ENCODE measurements at regions not wholly inside any gene's neighbourhood (a gene's known extent, or its start where the extent isn't known, plus 50 kb on each side); places are given as distances from the start of the nearest gene placed in this dataset.

GRCh38 chr10:90321132-90321816, 536.6 kb downstream of the HTR7 start:
- no peak for DNase-seq (ENCODE audit: low read depth in 2 of 2)

DNA sequence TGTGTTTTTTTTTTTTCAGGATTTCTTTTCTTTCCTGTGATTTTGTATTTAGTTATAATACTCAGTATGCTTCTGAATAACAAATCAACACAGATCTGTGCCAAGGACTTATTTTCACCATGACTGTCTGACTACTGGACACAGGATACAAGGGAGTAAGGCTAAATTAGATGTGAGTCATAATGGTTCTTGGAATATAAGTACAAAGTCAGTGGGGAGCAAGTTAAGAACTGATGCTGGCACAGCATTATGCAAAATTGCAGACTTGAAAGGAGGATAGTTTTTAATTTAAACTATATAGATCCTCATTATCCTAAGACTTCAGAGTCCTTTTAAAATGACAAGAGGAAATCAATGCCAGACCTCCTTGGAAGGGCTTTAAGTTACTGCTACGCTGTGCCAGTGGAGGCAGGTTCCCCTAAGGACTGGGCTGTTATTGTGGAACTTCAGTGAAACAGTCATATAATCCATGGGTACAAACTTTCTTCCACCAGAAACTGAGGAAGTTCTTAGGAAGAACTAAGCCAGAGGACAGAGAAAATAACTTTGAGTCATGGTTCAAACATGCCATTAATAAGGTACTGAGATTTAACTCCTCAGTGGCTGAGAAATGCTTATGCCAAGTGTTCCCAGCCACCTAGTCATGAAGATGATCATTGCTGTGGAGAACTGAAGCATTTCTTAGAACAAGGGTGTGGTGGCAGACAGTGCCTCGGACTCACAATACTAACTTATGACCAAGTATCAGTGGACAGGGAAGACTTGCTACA, 531.2 kb downstream of the HTR7 start:
- no peak for DNase-seq (ENCODE audit: low read depth in 2 of 2)

DNA sequence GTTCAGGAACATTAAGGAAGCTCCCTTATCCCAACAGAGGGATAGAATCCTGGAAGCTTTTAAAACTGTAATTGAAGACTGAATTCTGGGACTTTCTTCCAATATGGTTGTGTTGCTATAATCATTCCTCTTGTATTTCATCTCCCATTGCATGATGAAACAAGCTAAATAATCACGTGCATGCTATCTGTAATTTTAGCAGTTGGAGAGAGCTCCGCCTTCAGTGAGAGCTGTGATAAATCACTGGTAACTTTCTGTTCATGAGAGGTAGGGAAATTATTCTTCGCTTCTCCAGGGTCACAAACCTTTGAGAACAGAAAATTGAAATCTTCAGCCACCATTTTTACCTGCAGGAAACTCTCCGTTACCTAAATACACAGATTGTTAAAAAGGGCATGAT, 530.2 kb downstream of the HTR7 start:
- no peak for DNase-seq (ENCODE audit: low read depth in 2 of 2)

DNA sequence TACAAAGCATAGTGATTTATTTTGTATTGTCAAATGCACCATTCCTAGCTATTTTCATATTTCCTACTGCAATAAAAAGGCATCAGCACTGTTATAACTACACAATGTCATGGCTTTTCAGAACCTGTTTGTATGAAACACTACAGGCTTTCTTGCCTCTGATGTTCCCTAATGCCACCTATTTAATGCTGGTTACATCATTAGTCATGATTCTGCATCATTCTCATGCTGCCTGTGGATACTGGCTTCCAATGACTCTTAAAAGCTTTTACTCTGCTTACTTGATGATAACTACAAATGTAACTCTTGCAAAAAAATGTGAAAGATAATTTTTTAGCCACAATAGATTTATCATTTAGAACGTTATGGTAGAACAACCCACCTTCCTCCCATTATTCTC, 529.4 kb downstream of the HTR7 start:
- no peak for DNase-seq (ENCODE audit: low read depth in 2 of 2)

- no peak for DNase-seq (ENCODE audit: low read depth in 2 of 2)
Measured at GRCh38 chr10:90328896-90329295, 528.9 kb downstream of the HTR7 start.

DNA sequence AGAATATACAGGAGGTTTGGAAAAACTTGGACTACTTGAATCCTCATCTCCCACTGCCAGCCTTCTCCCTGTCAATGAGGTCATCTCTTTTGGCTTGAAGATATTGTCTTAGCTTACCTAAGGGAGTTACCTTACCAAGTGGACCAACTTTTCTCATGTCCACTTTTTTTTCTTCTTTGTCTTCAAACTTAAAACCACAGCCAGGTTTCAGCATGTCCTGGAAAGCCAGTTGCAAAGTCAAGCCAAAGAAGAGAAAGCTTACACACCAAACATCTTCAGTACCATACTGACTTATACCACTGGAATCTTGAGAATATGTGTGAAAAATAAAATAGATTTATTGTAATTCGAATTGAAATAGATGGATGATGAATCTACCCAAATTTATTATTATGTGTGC, 520.5 kb downstream of the HTR7 start:
- DNase-seq (ENCODE audit: low read depth in 2 of 2): no peak

GRCh38 chr10:90342480-90342879, 515.4 kb downstream of the HTR7 start:
- no peak for DNase-seq (ENCODE audit: low read depth in 2 of 2)

- DNase-seq (ENCODE audit: low read depth in 2 of 2): no peak
Measured at GRCh38 chr10:90344226-90344625, 513.6 kb downstream of the HTR7 start.

DNA sequence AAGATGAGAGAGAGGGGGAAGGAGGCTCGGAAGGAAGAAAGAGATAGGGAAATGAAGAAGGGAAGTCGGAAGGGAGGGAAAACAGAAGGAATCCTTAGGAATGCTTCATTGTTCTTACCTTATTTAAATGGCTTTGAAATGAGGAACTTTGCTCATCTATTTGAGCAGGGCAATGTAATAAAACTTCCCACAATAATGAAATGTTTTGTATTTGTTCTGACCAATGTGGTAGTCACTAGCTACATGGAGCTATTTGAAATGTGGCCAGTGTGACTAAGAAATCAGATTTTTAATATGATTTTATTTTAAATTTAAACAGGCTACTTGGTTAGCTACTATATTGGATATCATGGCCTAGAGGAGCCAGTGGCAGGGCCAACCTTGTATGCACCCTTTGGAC, 510.6 kb downstream of the HTR7 start:
- DNase-seq (ENCODE audit: low read depth in 2 of 2): no peak

GRCh38 chr10:90350122-90350521, 507.7 kb downstream of the HTR7 start:
- DNase-seq (ENCODE audit: low read depth in 2 of 2): no peak

DNA sequence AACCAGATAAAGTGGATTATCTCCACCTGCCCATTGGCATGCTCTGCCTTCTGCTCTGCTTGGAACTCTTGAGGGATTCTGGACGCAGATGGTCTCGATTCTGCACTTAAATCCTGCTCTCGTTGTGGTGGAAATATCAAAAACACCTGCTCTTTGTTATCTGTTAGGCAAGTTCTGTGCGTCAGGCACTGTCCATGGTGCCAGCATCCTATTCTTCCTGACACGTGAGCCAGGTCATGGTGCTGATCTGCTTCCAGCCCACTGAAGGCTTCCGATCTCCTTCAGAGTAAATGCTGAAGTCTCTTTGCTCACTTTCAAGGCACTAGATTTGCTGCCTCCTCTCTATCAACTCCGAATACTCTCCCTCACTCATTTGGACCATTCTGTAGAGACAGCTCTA, 505.6 kb downstream of the HTR7 start:
- DNase-seq (ENCODE audit: low read depth in 2 of 2): no peak

GRCh38 chr10:90354914-90355313, 502.9 kb downstream of the HTR7 start:
- no peak for DNase-seq (ENCODE audit: low read depth in 2 of 2)

GRCh38 chr10:90363799-90364483, 493.9 kb downstream of the HTR7 start:
- no peak for DNase-seq (ENCODE audit: low read depth in 2 of 2)

DNA sequence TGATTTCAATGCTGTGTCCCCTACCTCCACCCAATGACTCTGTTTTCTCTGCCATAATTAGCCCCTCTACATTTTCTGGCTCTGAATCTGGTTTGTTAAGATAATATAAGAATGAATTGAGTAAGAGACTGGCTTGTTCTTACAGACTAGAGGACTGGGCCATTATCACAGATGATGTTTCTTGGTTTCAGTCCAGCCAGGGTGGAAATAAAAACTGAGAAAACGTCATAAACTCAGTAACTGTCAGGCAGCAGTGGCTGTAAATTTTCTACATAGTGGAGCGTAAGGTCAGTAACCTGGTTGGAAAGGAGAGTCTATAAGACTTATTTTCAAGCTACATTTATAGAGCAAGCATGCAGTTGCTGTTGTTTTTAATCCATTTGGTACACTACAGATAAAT, 485.4 kb downstream of the HTR7 start:
- DNase-seq (ENCODE audit: low read depth in 2 of 2): no peak

- DNase-seq (ENCODE audit: low read depth in 2 of 2): no peak
Measured at GRCh38 chr10:90373911-90374310, 483.9 kb downstream of the HTR7 start.

DNA sequence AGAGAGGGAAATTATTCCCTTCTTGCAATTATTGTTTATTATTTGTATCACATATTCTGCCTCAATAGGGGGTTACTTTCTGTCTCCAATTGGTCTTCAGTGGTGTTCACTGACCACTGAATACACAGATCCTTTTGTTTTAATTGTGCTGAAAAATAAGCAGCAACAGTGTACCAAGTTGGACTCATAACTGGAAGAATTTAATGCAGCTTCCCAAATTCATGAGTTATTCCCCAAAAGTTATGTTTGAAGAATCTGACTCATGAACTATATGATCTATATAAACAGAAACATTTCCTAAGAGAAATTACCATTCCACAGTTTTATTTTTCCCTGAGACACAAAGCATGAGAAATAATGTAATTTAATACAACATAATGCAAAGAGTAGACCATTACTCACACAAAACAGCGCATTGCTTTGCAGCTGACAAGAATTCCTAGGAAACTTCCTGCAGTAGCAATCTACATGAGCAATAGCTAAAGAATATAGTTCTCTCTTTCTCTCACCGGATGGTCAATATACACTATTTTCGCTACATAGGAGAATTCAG, 479.2 kb downstream of the HTR7 start:
- DNase-seq (ENCODE audit: low read depth in 2 of 2): no peak

DNA sequence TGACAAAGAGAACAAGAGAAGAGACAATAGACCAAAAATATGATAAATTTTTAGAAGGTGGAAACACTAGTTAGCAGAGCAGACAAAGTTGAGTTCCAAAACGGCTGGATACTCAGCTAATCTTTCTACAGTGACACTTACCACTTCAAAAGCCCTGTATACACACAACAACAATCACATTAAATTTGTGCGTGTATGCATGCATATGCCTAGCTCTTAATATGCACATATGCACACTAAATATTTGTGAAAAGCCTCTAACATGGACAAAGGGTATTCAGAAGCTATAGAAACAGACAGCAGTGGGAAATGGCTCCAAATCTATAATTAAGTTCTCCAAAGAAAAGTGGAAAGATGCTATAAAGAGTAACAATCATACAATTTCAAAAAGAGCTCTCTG, 476.4 kb downstream of the HTR7 start:
- DNase-seq (ENCODE audit: low read depth in 2 of 2): no peak

DNA sequence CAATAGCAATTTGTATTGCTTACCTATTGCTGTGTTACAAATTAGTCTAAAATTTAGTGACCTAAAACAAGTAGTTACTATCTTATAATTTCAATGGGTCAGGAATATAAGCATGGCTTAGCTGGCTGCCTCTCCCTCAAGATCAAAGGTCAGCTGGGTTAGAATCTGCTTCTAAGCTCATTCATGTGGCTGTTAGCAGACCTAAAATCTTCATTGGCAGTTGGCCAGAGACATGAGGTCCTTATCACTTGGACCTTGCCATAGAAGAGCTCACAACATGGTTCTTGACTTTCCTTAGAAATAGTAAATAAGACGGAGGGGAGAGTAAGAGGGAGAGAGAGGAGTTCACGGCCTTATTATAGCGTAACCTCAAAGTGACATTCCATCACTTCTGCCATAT, 468.0 kb downstream of the HTR7 start:
- DNase-seq (ENCODE audit: low read depth in 2 of 2): no peak

DNA sequence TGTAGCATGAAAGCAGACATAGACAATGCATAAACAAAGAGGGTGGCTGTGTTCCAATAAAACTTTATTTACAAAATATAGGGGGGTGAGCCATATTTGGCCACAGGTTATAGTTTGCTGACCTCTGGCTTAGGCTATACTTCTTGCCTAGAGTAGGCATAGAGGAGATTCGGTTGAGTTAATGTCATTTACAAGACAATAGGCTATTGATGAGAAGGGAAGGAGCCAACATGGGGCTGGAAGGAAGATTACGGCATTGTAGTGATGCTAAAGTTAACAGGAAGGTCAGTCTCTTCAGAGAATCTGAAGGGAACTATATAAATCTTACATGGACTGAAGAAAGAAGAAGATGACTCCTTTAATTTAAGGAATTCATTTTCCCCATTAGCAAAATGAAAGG, 463.5 kb downstream of the HTR7 start:
- no peak for DNase-seq (ENCODE audit: low read depth in 2 of 2)

DNA sequence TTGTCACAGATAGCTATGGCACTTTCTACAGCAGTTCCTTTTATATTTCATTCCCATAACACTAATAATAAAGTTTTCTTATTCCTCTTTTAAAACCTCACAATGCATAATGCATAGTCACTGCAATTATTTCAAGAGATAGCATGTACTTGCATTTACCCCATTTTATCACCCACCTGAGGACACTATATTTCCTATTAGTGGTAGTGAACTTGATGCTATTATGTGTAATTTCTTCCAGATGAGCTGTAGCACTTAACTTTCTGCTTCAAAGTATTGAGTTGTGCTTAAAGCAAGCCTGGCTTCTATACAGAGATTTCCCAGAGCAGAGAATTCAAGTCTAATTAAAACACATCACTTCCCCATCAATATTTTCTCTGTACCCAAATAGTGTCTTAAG, 461.1 kb downstream of the HTR7 start:
- DNase-seq (ENCODE audit: low read depth in 2 of 2): no peak

- DNase-seq (ENCODE audit: low read depth in 2 of 2): no peak
Measured at GRCh38 chr10:90398566-90398965, 459.3 kb downstream of the HTR7 start.

- no peak for DNase-seq (ENCODE audit: low read depth in 2 of 2)
Measured at GRCh38 chr10:90399782-90400181, 458.1 kb downstream of the HTR7 start.
